Neural cell (in vitro differentiated cells): ENCODE measurements at regions not wholly inside any gene's neighbourhood (a gene's known extent, or its start where the extent isn't known, plus 50 kb on each side); places are given as distances from the start of the nearest gene placed in this dataset.

Source experiments
- H2AFZ ChIP-seq: fragments of 200-600, 300-800 bp; sonication (generic), shearing (Covaris generic); 2 replicates; pipeline ENCODE4 v1.6.0; 2014; ENCODE audit warnings: low read depth, mild to moderate bottlenecking, antibody characterized with exemption, low read length, moderate library complexity
- H3F3A ChIP-seq: fragments of 200-600 bp; shearing (Covaris generic); 2 replicates; pipeline ENCODE4 v1.6.1; 2016; ENCODE audit warnings: mild to moderate bottlenecking, moderate library complexity, mixed read lengths, antibody characterized with exemption, low read length; ENCODE audit not compliant: insufficient read depth, poor library complexity, severe bottlenecking
- H3K27ac ChIP-seq: fragments of 200-600, 300-800 bp; sonication (generic), shearing (Covaris generic); 2 replicates; pipeline ENCODE4 v1.5.1; 2014; ENCODE audit warnings: mild to moderate bottlenecking, low read length, moderate library complexity
- H3K27me3 ChIP-seq: fragments of 300-800, 200-600 bp; sonication (generic), shearing (Covaris generic); 2 replicates; pipeline ENCODE4 v1.6.0; 2014; ENCODE audit warnings: mild to moderate bottlenecking, low read depth, low read length, moderate library complexity; ENCODE audit not compliant: insufficient read depth
- H3K36me3 ChIP-seq: fragments of 300-800, 200-600 bp; sonication (generic), shearing (Covaris generic); 2 replicates; pipeline ENCODE4 v1.5.1; 2014; ENCODE audit warnings: mild to moderate bottlenecking, antibody characterized with exemption, low read length, moderate library complexity; ENCODE audit not compliant: insufficient read depth
- H3K4me2 ChIP-seq: fragments of 300-800, 200-600 bp; sonication (generic), shearing (Covaris generic); 2 replicates; pipeline ENCODE4 v1.6.0; 2014; ENCODE audit warnings: mild to moderate bottlenecking, low read length
- H3K4me3 ChIP-seq: fragments of 300-800, 200-600 bp; sonication (generic), shearing (Covaris generic); 2 replicates; pipeline ENCODE4 v1.5.1; 2014; ENCODE audit warnings: mild to moderate bottlenecking, low read length, moderate library complexity
- H3K79me2 ChIP-seq: fragments of 200-600 bp; shearing (Covaris generic); replicated peaks from 2 replicates; pipeline ENCODE4 v1.6.0; 2014; ENCODE audit warnings: mild to moderate bottlenecking, low read length, moderate library complexity; ENCODE audit not compliant: insufficient read depth
- H3K9ac ChIP-seq: fragments of 300-800, 200-600 bp; sonication (generic), shearing (Covaris generic); 2 replicates; pipeline ENCODE4 v1.6.1; 2016; ENCODE audit warnings: mild to moderate bottlenecking, low read length, mixed read lengths
- H3K9me2 ChIP-seq: fragments of 200-600 bp; shearing (Covaris generic); 2 replicates; pipeline ENCODE4 v1.6.1; 2016; ENCODE audit warnings: mild to moderate bottlenecking, low read length, mixed read lengths; ENCODE audit not compliant: insufficient read depth
- H3K9me3 ChIP-seq: fragments of 200-600, 300-800 bp; sonication (generic), shearing (Covaris generic); 2 replicates; pipeline ENCODE4 v1.6.1; 2016; ENCODE audit warnings: mild to moderate bottlenecking, mixed run types, low read length, moderate library complexity, mixed read lengths
- H4K20me1 ChIP-seq: fragments of 200-600 bp; shearing (Covaris generic); 2 replicates; pipeline ENCODE4 v1.6.1; 2016; ENCODE audit warnings: mild to moderate bottlenecking, mixed run types; ENCODE audit not compliant: insufficient read depth
- EP300 ChIP-seq: fragments of 450-650 bp; conservative IDR thresholded peaks from 2 replicates; pipeline ENCODE4 v1.6.1; 2014; ENCODE audit warnings: antibody characterized with exemption, mild to moderate bottlenecking, moderate library complexity; ENCODE audit not compliant: poor library complexity, severe bottlenecking
- EZH2 ChIP-seq: fragments of 200-600, 300-800 bp; shearing (Covaris generic), sonication (generic); IDR thresholded peaks from 2 replicates; pipeline ENCODE4 v1.6.1; 2014; ENCODE audit warnings: antibody characterized with exemption, low read length, borderline replicate concordance, mild to moderate bottlenecking; ENCODE audit not compliant: insufficient read depth, poor library complexity, severe bottlenecking
- MXI1 ChIP-seq: fragments of 450-650 bp; conservative IDR thresholded peaks from 2 replicates; pipeline ENCODE4 v1.6.1; 2014; ENCODE audit warnings: antibody characterized with exemption, mild to moderate bottlenecking; ENCODE audit not compliant: poor library complexity, severe bottlenecking
- POLR2AphosphoS5 ChIP-seq: IDR thresholded peaks from 2 replicates; pipeline ENCODE4 v1.6.1; 2012
- RAD21 ChIP-seq: fragments of 450-650 bp; conservative IDR thresholded peaks from 2 replicates; pipeline ENCODE4 v1.6.1; 2014; ENCODE audit warnings: antibody characterized with exemption, mild to moderate bottlenecking, moderate library complexity
- SMC3 ChIP-seq: fragments of 450-650 bp; conservative IDR thresholded peaks from 2 replicates; pipeline ENCODE4 v1.6.1; 2014; ENCODE audit warnings: antibody characterized with exemption, mild to moderate bottlenecking, moderate library complexity; ENCODE audit not compliant: poor library complexity
- TAF1 ChIP-seq: IDR thresholded peaks from 2 replicates; pipeline ENCODE4 v1.6.1; 2012; ENCODE audit warnings: low read depth
- TF ChIP-seq, protein P1 (sequence below): fragments of 450-650 bp; IDR thresholded peaks from 2 replicates; pipeline ENCODE4 v1.5.1; 2014; ENCODE audit warnings: antibody characterized with exemption, mild to moderate bottlenecking, moderate library complexity; ENCODE audit not compliant: poor library complexity, severe bottlenecking
- TF ChIP-seq, protein P2 (sequence below): IDR thresholded peaks from 2 replicates; pipeline ENCODE4 v1.6.1; 2012; ENCODE audit warnings: borderline replicate concordance

DNA sequence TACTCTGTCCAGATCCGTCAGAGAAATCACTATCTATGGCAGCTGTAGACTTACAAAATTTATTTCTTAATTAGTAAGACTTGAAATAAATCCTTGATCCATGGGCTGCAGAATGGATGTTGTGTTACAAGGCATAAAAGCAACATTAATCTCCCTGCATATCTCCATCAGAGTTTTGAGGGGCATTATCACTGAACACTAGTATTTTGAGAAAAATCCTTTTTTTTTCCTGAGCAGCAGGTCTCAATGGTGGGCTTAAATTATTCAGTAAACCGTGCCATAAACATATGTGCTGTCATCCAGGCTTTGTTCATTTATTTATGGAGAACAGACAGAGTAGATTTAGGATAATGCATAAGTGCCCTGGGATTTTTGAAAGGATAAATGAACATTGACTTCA, 457.9 kb upstream of the CTSO start:
- no peak for TF ChIP-seq SMC3
- TF ChIP-seq TAF1 = no peak
- TF ChIP-seq POLR2AphosphoS5 = no peak
- TF ChIP-seq, protein P1, sequence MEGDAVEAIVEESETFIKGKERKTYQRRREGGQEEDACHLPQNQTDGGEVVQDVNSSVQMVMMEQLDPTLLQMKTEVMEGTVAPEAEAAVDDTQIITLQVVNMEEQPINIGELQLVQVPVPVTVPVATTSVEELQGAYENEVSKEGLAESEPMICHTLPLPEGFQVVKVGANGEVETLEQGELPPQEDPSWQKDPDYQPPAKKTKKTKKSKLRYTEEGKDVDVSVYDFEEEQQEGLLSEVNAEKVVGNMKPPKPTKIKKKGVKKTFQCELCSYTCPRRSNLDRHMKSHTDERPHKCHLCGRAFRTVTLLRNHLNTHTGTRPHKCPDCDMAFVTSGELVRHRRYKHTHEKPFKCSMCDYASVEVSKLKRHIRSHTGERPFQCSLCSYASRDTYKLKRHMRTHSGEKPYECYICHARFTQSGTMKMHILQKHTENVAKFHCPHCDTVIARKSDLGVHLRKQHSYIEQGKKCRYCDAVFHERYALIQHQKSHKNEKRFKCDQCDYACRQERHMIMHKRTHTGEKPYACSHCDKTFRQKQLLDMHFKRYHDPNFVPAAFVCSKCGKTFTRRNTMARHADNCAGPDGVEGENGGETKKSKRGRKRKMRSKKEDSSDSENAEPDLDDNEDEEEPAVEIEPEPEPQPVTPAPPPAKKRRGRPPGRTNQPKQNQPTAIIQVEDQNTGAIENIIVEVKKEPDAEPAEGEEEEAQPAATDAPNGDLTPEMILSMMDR = no peak
- TF ChIP-seq MXI1 = no peak
- TF ChIP-seq, protein P2, sequence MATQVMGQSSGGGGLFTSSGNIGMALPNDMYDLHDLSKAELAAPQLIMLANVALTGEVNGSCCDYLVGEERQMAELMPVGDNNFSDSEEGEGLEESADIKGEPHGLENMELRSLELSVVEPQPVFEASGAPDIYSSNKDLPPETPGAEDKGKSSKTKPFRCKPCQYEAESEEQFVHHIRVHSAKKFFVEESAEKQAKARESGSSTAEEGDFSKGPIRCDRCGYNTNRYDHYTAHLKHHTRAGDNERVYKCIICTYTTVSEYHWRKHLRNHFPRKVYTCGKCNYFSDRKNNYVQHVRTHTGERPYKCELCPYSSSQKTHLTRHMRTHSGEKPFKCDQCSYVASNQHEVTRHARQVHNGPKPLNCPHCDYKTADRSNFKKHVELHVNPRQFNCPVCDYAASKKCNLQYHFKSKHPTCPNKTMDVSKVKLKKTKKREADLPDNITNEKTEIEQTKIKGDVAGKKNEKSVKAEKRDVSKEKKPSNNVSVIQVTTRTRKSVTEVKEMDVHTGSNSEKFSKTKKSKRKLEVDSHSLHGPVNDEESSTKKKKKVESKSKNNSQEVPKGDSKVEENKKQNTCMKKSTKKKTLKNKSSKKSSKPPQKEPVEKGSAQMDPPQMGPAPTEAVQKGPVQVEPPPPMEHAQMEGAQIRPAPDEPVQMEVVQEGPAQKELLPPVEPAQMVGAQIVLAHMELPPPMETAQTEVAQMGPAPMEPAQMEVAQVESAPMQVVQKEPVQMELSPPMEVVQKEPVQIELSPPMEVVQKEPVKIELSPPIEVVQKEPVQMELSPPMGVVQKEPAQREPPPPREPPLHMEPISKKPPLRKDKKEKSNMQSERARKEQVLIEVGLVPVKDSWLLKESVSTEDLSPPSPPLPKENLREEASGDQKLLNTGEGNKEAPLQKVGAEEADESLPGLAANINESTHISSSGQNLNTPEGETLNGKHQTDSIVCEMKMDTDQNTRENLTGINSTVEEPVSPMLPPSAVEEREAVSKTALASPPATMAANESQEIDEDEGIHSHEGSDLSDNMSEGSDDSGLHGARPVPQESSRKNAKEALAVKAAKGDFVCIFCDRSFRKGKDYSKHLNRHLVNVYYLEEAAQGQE = no peak
- TF ChIP-seq EP300 = no peak
- no peak for TF ChIP-seq RAD21
- no peak for TF ChIP-seq EZH2
- Histone ChIP-seq H3K4me3 (no peak overlapping the region), H2AFZ (no peak overlapping the region), H3K27ac (no peak overlapping the region), H3K27me3 (no peaks in the 10 kb centered on the region), H3K9ac (no peak overlapping the region), H3K4me2 (no peak overlapping the region), H3K9me2 (no peaks in the 10 kb centered on the region), H4K20me1 (no peaks in the 10 kb centered on the region), H3K79me2 (no peaks in the 10 kb centered on the region), H3K9me3 (no peaks in the 10 kb centered on the region), H3F3A (no peaks in the 10 kb centered on the region), H3K36me3 (no peaks in the 10 kb centered on the region)

DNA sequence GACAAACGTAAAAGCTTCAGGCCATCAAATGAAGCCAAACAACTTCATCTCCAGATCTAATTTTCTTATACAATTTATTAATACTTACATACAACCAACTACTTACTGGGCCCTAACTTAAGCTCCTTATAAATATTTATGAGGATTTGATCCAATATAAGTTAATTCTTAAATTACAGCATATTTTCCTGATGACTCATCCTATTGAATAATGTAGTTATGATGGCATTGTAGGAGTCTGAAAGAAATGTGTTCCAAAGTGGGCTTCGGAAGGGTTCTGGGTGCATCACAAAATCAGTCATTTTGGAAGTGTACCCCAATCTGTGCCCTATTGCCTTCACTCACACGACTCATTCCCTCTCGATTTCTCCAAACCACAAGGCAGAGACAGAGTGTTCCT, 455.1 kb upstream of the CTSO start:
- no peaks in the 10 kb centered on the region for H3K36me3 ChIP-seq
- no peaks in the 10 kb centered on the region for H4K20me1 ChIP-seq
- no peaks in the 10 kb centered on the region for H3K27me3 ChIP-seq
- H3K27ac ChIP-seq = no peak overlapping the region
- no peak overlapping the region for H2AFZ ChIP-seq
- no peak overlapping the region for H3K4me2 ChIP-seq
- no peaks in the 10 kb centered on the region for H3K9me3 ChIP-seq
- no peaks in the 10 kb centered on the region for H3F3A ChIP-seq
- H3K9me2 ChIP-seq = no peaks in the 10 kb centered on the region
- H3K9ac ChIP-seq = no peak overlapping the region
- no peaks in the 10 kb centered on the region for H3K79me2 ChIP-seq
- no peak overlapping the region for H3K4me3 ChIP-seq
- TF ChIP-seq TAF1 (no peak), RAD21 (no peak)

DNA sequence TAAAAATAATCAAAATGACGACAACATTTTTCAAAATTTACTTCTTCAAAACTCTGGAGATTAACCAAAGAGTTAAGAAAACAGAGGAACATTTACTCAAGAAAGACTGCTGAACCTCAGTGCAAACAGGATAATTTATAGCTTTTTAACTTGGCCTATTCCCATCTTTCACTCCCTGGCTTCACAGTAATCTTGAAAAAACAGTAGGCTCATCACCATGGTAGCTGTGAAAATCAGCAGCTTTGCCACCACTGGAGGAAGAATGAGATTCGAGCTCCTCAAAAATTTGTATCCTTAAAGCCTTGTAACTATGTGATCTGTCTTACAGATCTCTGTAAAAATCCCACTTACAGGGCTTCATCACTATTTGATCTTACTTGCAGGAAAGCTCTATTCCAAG, 447.7 kb upstream of the CTSO start:
- H4K20me1 ChIP-seq = no peaks in the 10 kb centered on the region
- no peak overlapping the region for H3K27ac ChIP-seq
- H3K27me3 ChIP-seq = no peaks in the 10 kb centered on the region
- H2AFZ ChIP-seq = no peak overlapping the region
- no peaks in the 10 kb centered on the region for H3K36me3 ChIP-seq
- no peak overlapping the region for H3K4me3 ChIP-seq
- no peaks in the 10 kb centered on the region for H3K79me2 ChIP-seq
- H3K9me2 ChIP-seq = no peaks in the 10 kb centered on the region
- no peaks in the 10 kb centered on the region for H3K9me3 ChIP-seq
- H3F3A ChIP-seq = no peaks in the 10 kb centered on the region
- no peak overlapping the region for H3K4me2 ChIP-seq
- no peak overlapping the region for H3K9ac ChIP-seq
- TF ChIP-seq SMC3 = no peak
- TF ChIP-seq, protein P1 = no peak
- TF ChIP-seq EZH2 = no peak
- TF ChIP-seq, protein P2 = no peak
- no peak for TF ChIP-seq EP300
- no peak for TF ChIP-seq TAF1
- no peak for TF ChIP-seq MXI1
- TF ChIP-seq POLR2AphosphoS5 = no peak
- no peak for TF ChIP-seq RAD21
